ENCODE measurements at regions not wholly inside any gene's neighbourhood (a gene's known extent, or its start where the extent isn't known, plus 50 kb on each side); places are given as distances from the start of the nearest gene placed in this dataset.

DNA sequence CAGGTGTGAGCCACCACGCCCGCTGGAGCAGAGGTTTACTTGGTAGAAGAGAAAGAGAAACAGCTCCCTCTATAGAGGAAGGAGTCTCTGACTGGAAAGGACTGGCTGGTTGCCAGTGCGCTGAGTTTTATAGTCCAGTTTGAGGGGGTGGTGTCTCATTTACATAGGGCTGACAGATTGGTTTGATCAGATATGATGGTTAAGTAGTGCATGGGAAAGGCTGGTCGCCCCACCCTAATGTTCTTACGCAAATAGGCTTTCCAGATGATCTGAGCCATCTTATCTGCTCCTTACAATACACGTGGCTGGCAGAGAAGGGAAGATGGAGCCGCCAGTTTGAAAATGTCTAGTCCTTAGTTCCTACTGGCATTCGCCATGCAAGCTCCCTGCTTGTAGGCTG is 439.5 kb downstream of the NAF1 start:
- no peak for DNase-seq (ENCODE audit: low spot score)

- DNase-seq (ENCODE audit: low spot score): no peak
Observed at GRCh38 chr4:162715401-162715800, 451.3 kb downstream of the NAF1 start.

- no peak for DNase-seq (ENCODE audit: low spot score)
Observed at GRCh38 chr4:162707962-162708361, 458.7 kb downstream of the NAF1 start.

DNA sequence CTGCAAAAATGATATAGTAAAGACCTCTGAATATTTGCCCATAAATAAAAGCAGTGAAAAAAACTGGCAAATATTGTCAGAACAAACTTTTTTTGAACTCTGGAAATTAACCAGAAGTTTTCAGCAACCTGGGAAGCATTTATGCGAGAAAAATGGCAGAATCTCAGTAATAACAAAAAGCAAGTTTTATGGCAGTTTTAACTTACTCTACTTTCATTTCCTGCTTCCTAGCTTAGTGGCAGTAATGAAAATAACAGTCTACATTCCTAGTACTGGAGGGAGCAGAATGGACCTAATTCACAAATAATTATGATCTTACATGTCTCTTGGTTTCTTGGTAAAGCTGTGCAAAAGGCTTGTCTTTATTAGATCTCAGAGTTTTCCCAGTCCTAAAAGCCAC is 460.1 kb downstream of the NAF1 start:
- DNase-seq (ENCODE audit: low spot score): no peak

DNA sequence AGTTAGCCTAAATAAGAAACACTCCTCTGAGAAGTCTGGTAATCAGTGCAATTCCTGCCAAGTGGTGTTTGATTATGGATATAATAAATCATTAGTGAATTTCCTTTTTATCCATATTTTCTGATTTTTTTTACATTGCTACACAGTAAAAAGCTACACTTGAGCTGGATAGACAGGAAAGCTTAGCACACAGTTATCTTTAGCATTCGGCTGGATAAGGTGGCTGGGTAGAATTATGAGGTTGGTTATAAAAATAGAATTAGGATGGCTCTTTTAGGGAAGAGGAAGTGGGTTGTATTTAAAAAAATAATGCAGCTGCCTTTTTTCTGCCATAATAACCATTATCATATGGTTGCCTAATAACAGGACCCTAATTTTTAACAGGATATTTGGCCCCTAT is 460.6 kb downstream of the NAF1 start:
- DNase-seq (ENCODE audit: low spot score): no peak

GRCh38 chr4:162705130-162705803 is 461.4 kb downstream of the NAF1 start:
- DNase-seq (ENCODE audit: low spot score): no peak

- peak; percentile 33 for DNase-seq (ENCODE audit: low spot score)
Observed at GRCh38 chr4:162700815-162701361, 465.8 kb downstream of the NAF1 start.

DNA sequence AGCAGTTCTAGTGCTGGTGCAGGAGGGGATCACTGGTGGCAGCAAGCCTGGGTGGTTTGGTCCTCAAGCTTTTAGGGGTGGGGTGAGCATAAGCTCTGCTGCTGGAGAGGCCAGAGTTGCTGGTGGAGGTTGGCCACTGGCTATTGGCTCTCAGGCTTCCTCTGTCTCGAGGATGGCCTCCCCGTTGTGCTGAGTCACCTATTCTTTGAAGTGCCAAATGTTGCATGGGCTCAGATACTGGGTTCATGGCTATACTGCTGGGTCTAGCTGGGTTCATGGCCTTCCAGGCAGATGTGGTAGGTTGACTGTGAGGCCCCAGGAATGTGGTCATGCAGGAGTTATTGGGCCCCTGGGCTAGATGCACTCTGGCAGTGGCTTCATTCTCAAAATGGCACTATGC is 466.3 kb downstream of the NAF1 start:
- no peak for DNase-seq (ENCODE audit: low spot score)

- no peak for DNase-seq (ENCODE audit: low spot score)
Observed at GRCh38 chr4:162699629-162700028, 467.1 kb downstream of the NAF1 start.

DNA sequence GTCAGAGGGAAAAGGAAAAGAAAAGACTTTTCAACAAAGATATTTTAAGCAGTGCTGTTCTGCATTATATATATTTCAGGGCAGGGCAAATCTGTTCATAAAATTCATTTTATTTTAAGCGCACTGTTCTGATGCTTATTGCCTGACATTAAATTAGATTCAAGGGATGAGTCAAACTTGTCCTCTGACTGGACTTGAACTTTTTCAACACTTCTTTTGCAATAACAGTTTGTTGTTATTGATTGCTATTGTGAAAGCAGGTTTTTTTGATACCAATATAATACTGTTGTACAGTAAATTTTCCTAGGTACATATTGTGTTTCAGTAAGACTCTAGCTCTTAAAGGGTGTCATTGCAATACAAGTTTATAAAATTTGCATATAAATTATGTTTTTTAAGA is 481.3 kb downstream of the NAF1 start:
- DNase-seq (ENCODE audit: low spot score): no peak

GRCh38 chr4:162684998-162685397 is 481.7 kb downstream of the NAF1 start:
- DNase-seq (ENCODE audit: low spot score): no peak

GRCh38 chr4:162684371-162684700 is 482.4 kb downstream of the NAF1 start:
- DNase-seq (ENCODE audit: low spot score): no peak

- no peak for DNase-seq (ENCODE audit: low spot score)
Observed at GRCh38 chr4:162683659-162684370, 482.9 kb downstream of the NAF1 start.

DNA sequence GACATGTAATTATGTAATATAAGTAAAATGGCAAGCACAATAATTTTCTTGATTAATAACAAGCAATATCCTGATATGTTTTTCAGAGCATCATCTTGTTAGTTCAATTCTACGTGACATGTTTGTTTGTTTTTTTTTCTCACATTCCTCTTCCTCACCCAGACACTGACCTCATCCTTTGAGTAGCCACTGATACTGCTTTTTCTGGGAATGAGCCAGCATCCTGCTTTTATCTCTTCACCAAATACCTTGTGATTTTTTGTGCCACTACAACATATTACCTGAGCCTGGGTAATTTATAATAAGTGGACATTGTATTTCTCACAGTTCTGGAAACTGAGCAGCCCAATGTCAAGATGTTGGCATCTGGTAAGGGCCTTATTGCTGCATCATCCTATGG is 484.0 kb downstream of the NAF1 start:
- no peak for DNase-seq (ENCODE audit: low spot score)

DNA sequence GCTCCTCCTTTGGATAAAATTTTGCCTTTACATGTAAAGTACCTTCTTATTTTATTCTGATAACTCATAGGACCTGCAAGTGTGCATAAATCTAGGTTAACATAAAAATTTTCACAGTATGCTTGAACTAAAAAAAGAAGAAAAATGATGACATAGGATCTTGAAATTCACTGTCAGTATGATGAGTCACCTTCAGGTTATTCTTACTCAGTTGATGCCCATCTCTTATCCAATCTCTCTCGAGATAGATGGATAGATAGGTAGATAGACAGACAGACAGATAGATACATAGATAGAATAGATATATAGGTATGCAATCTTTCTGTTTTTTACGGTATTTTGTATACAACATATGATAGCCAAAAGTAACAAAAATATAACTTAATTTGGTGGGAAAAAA is 485.5 kb downstream of the NAF1 start:
- no peak for DNase-seq (ENCODE audit: low spot score)

DNA sequence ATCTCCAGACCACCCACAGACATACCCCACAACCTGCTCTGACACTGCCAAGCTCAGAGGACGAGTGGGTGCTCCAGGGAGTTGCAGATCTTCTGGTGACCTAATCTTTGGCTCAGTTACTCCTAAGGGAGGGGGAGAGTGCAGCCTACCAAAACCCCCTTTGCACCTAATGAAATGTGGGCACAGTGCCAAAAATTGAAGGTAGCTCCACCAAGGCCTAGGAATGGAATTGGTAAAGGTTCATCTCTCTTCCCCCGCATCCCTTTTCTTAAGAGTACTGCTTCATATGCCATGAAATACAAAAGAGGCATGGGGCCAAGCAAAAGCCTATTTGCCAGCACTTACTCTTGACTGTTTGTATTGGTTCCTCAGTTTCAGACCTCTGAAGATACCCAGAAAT is 491.0 kb downstream of the NAF1 start:
- DNase-seq (ENCODE audit: low spot score): no peak

GRCh38 chr4:162661913-162662312 is 498.1 kb upstream of the FSTL5 start:
- no peak for DNase-seq (ENCODE audit: low spot score)

DNA sequence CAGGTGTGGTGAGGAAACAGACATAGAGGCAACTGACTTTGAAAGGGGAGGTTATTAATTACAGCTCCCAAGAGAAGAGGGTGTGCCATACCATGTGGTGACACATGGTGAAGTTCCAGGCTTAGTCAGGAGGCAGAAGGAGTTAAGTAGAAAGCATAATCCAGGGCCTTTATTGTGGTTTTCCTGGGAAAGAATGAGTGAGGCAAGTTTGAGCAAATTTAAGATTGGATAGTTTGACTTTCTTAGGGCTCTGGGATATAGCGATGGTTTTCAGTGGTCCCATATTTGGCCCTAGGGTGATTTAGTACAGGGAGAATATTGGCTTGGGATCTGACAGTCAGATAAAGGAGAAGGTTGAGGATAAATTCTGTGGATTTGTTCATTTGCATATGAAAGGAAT is 495.9 kb upstream of the FSTL5 start:
- DNase-seq (ENCODE audit: low spot score): no peak

DNA sequence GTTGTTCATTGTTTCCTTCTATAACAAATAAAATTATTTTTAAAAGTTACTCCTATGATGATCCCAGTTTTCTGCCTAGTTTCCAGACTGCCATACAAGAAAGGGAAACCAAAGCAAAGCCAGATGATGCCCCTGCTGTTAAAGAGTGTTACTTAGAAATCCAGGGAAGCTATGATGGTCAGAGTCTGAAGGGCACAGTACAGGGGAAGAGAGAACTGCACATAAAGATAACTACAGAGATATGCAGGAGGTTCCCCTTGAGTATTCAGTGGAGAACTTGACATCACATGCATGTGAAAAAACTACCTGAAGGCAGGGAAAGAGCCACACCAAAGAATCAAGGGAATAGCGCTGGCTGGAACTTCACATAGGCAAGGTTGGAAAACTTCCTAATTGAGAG is 494.2 kb upstream of the FSTL5 start:
- no peak for DNase-seq (ENCODE audit: low spot score)

- DNase-seq (ENCODE audit: low spot score): no peak
Observed at GRCh38 chr4:162650166-162650565, 486.4 kb upstream of the FSTL5 start.

DNA sequence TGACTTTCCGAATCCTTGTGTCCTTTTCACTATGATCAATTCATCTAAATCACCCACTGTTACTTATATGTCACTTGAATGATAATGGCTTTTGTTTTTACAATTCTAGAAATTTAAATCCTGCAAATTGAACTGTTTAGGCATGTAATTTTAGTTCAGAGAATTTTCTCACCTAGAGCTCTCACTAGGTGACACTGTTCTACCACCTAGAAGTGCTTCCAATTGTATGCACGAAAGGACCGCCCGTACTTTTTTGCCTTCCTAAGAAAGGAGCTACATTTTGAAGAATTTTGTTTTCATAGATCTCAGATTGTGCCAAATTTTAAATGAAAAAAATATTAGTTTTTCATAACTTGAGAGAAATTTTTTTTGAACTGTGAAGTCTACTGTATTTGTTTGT is 481.6 kb upstream of the FSTL5 start:
- no peak for DNase-seq (ENCODE audit: low spot score)

DNA sequence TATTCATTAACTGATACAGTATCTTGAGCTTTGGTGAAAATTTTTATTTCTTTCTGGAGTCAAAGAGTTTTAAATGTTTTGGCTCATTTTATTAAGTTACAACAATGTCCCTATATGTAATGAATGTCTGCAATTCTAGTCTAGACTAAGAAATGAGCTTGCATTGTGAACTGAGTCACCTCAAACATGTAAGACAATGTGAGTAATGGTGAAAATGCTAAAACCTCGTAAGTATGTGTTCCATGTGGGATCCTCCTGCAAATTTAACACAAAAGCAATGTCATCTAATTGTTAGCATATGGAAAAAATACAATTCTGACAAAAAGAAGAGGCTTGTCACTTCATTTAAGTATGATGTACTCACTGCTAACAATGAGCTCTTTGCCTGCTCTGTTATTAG is 480.5 kb upstream of the FSTL5 start:
- DNase-seq (ENCODE audit: low spot score): no peak

GRCh38 chr4:162640152-162640551 is 476.4 kb upstream of the FSTL5 start:
- no peak for DNase-seq (ENCODE audit: low spot score)

GRCh38 chr4:162634390-162634789 is 470.6 kb upstream of the FSTL5 start:
- no peak for DNase-seq (ENCODE audit: low spot score)

All from kidney capillary endothelial cell (primary cell).